ENCODE measurements at regions not wholly inside any gene's neighbourhood (a gene's known extent, or its start where the extent isn't known, plus 50 kb on each side); places are given as distances from the start of the nearest gene placed in this dataset.

DNA sequence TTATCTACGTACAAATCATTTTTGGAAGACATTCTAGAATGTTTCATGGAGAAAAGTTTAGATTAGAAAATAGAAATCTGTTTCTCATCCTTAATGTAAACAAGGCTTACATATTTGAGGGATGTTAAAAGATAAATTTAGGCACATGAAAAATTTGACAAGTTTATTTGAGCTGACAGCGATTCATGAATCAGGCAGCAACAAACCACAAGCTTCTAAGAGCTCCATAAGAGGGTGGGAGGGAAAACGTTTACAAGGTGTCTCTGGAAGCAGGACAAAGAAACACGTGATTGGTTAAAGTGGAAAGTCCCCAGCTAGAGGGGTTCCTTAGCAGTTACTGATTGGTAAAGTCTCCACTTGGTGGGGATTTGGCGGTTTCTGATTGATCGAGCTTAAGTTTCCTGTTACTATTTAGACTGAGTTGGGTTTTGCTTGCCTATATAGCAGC, 228.9 kb upstream of the PITRM1 start:
- no peaks in the 10 kb centered on the region for H3K4me1 Mint-ChIP-seq
- H3K36me3 Mint-ChIP-seq (ENCODE audit: low read depth) = no peaks in the 10 kb centered on the region
- no peak overlapping the region for H3K4me3 Mint-ChIP-seq
- intact Hi-C loops (cut with micrococcal nuclease) = no loop called here
- DNase-seq = no peak
- peaks cover 23% of the 10 kb centered on the region for H3K27me3 Mint-ChIP-seq
- no peaks in the 10 kb centered on the region for H3K9me3 Mint-ChIP-seq
- no peak overlapping the region for H3K27ac Mint-ChIP-seq

DNA sequence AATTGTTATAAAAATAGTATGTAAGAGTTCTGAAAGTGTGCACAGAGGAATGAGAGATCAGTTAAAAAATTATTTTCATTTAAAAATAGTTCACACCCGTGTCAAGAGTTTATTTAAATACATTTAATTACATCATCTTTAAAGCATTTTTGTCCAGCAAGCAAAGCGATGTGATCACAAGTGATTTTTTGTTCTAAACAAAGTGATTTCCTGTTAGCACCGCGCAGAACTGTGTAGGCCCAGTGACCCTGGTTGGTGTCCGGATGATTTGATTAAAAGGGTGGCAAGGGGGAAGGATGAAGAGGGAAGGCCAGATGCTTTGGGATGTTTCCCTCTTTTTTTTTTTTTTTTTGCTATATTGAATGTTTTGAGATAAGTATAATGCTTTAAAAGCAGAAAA, 227.8 kb upstream of the PITRM1 start:
- no peaks in the 10 kb centered on the region for H3K4me1 Mint-ChIP-seq
- H3K27ac Mint-ChIP-seq = no peak overlapping the region
- no peaks in the 10 kb centered on the region for H3K9me3 Mint-ChIP-seq
- H3K27me3 Mint-ChIP-seq = peaks cover 27% of the 10 kb centered on the region
- DNase-seq = no peak
- H3K4me3 Mint-ChIP-seq = no peak overlapping the region
- intact Hi-C loops (cut with micrococcal nuclease) = no loop called here
- H3K36me3 Mint-ChIP-seq (ENCODE audit: low read depth) = no peaks in the 10 kb centered on the region

DNA sequence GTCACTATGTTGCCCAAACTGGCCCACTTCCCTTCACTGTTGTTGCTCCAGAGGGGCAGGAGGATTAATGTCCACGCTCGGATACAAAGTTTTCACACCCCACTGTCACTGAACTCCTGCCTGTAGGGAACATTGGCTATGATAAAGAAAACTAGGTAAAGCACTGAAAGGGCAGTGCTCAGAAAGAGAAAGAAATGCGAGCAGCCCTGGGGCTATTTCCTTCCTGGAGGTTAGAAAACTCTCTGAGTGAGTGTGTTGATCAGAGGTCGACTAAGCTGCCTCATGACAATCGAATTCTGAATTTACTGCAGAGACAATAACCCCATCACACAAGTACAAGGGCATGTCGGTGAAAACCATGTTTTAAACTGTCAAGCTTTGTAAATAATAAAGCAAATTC, 227.2 kb upstream of the PITRM1 start:
- no peak overlapping the region for H3K4me3 Mint-ChIP-seq
- H3K9me3 Mint-ChIP-seq = peaks cover under 1% of the 10 kb centered on the region
- H3K4me1 Mint-ChIP-seq = no peaks in the 10 kb centered on the region
- DNase-seq = no peak
- no peak overlapping the region for H3K27ac Mint-ChIP-seq
- intact Hi-C loops (cut with micrococcal nuclease) = no loop called here
- H3K36me3 Mint-ChIP-seq (ENCODE audit: low read depth) = no peaks in the 10 kb centered on the region
- H3K27me3 Mint-ChIP-seq = peaks cover 27% of the 10 kb centered on the region

DNA sequence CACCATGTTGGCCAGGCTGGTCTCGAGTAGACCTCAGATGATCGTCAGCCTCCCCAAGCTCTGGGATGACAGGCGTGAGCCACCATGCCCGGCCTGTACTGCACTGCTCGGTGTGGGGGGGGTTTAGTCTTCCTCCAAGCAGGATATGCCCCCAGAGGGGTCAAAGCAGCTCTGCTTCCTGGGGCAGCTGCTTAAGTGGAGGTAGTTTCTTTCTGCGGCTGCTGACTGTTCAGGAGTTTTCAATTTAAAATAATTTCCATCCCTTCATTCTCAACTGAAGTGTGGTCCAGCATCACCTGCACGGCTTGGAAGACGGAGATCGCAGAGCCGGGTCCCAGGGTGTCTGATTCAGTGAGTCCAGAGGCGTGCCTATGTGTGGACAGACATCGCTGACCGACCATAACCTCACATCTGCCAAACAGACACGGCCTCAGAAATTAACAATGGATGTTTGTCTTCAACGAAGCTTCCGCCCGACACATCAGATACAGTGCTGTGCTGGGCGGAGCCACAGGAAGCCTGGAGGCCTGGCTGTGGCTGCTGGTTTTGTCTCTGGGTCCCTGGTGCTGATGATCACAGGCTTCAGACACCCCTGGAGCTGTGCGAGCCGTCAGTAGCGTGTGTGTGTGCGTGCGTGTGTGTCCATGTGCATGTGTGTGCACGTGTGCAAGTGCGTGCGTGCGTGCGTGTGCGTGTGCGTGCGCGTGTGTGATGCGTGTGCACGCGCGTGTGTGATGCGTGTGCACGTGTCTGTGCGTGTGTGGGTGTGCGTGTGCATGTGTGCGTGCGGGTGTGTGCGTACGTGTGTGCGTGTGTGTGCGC, 226.5 kb upstream of the PITRM1 start:
- intact Hi-C loops (cut with micrococcal nuclease) = no loop called here
- Mint-ChIP-seq H3K9me3 (peaks cover 5% of the 10 kb centered on the region), H3K4me3 (no peak overlapping the region), H3K4me1 (no peaks in the 10 kb centered on the region), H3K36me3 (ENCODE audit: low read depth) (no peaks in the 10 kb centered on the region), H3K27me3 (peaks cover 31% of the 10 kb centered on the region), H3K27ac (no peak overlapping the region)
- no peak for DNase-seq

DNA sequence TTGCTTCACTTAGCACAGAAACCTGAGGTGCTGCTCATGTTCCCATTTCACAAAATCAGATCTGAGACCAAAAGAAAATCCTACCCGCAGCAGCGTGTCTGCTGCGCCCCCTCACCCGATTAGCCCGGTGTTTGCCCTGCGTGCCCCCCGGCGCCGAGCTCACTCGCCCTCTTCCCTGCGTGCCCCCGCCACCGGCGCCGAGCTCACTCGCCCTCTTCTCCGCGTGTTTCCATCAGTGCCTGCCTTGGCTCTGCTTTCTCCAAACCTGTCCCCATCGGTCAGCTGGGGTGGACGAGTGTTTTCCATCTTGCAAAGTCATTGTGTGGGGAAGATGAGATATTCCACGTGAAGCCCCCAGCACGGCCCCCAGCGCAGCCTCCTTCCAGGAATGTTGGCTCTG, 225.3 kb upstream of the PITRM1 start:
- Mint-ChIP-seq H3K36me3 (ENCODE audit: low read depth) (no peaks in the 10 kb centered on the region), H3K27me3 (peaks cover 28% of the 10 kb centered on the region), H3K9me3 (peaks cover 5% of the 10 kb centered on the region), H3K4me1 (no peaks in the 10 kb centered on the region), H3K27ac (no peak overlapping the region), H3K4me3 (no peak overlapping the region)
- no peak for DNase-seq
- intact Hi-C loops (cut with micrococcal nuclease) = no loop called here

DNA sequence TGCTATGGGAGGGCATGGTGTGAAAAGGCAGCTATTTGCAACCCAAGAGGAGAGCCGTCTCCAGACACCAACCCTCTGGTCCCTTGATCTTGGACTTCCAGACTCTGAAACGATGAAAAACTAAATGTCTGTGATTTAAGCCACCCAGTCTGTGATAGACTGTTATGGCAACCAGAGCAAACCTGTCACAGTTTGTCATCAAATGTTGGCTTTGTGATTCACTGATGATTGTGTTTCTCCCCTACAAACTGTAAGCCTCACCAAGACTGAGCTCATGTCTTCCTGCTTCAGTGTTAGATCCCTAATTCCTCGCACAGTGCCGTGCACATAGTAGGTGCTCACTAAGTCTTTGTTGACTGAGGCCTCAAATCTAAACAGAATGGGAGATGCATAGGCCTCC, 224.6 kb upstream of the PITRM1 start:
- Mint-ChIP-seq H3K4me1 (no peaks in the 10 kb centered on the region), H3K36me3 (ENCODE audit: low read depth) (no peaks in the 10 kb centered on the region), H3K9me3 (peaks cover 5% of the 10 kb centered on the region), H3K27ac (no peak overlapping the region), H3K4me3 (no peak overlapping the region), H3K27me3 (peaks cover 24% of the 10 kb centered on the region)
- DNase-seq = no peak
- intact Hi-C loops (cut with micrococcal nuclease) = no loop called here

DNA sequence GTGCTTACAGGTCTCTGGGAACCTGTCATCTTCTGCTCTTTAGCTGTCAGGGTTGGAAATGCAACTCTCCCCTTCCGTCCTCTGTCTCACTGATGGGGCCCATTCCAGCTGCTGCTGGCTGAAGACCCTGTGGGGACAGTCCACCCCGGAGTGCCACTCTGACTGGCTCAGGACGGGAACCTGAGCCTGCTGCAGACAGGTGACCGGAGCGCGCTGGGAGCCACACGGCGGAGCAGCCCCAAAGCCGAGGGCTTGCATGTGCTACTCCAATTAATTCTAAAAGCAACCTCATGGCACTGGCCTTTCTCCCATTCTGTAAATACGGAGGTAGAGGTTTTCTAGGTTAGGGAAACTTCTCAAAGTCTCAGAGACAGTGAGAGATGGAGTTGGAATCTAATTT, 223.5 kb upstream of the PITRM1 start:
- no peak overlapping the region for H3K27ac Mint-ChIP-seq
- intact Hi-C loops (cut with micrococcal nuclease) = no loop called here

DNA sequence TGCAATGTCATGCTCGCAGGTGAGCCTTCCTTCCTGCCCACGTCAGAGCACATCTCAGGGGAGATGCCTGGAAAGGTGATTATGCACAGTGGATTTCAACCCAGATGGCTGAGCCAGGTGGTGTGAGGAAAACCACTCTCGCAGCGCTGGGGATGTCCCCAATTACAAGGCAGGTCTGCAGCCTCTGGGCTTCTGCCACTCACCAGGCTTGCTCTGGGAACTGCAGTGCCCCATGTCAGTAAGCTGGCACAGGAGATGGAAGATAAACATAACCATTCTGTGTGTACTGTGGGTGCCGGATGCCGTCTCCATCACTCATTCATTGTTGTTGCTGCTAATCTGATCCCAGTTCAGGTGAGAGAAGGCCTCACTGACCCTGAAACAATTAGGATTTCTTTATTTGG, 222.9 kb upstream of the PITRM1 start:
- intact Hi-C loops (cut with micrococcal nuclease) = no loop called here
- Mint-ChIP-seq H3K27ac (no peak overlapping the region), H3K4me3 (no peak overlapping the region), H3K9me3 (peaks cover 5% of the 10 kb centered on the region), H3K4me1 (no peaks in the 10 kb centered on the region), H3K27me3 (peaks cover 31% of the 10 kb centered on the region), H3K36me3 (ENCODE audit: low read depth) (no peaks in the 10 kb centered on the region)
- no peak for DNase-seq

More for the DNA sequence above, 223.5 kb upstream of the PITRM1 start:
- no peak for DNase-seq
- H3K4me3 Mint-ChIP-seq = no peak overlapping the region
- H3K27me3 Mint-ChIP-seq = peaks cover 27% of the 10 kb centered on the region
- no peaks in the 10 kb centered on the region for H3K36me3 Mint-ChIP-seq (ENCODE audit: low read depth)
- H3K9me3 Mint-ChIP-seq = peaks cover 5% of the 10 kb centered on the region
- H3K4me1 Mint-ChIP-seq = no peaks in the 10 kb centered on the region

DNA sequence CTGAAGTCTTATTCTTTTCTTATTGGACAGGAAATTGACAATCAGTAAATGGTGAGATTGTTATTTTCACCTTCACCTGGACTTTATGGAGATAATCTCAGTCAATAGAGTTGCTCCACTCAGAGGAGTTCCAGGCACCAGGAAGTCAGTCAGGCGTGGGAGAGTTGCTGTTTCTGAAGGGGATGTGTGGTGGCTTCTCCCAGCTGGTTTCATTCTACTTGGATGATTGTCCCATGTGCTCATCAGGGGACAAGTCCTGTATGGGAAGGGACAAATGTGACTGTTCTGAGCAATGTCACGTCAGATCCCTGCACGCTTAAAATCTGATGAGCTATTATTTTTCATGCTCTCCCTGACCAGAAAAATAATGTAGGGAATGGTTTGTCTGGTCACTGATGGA, 222.5 kb upstream of the PITRM1 start:
- DNase-seq = no peak
- no peak overlapping the region for H3K27ac Mint-ChIP-seq
- H3K27me3 Mint-ChIP-seq = peaks cover 32% of the 10 kb centered on the region
- H3K4me1 Mint-ChIP-seq = no peaks in the 10 kb centered on the region
- no peaks in the 10 kb centered on the region for H3K36me3 Mint-ChIP-seq (ENCODE audit: low read depth)
- H3K9me3 Mint-ChIP-seq = peaks cover 5% of the 10 kb centered on the region
- H3K4me3 Mint-ChIP-seq = no peak overlapping the region
- intact Hi-C loops (cut with micrococcal nuclease) = no loop called here

DNA sequence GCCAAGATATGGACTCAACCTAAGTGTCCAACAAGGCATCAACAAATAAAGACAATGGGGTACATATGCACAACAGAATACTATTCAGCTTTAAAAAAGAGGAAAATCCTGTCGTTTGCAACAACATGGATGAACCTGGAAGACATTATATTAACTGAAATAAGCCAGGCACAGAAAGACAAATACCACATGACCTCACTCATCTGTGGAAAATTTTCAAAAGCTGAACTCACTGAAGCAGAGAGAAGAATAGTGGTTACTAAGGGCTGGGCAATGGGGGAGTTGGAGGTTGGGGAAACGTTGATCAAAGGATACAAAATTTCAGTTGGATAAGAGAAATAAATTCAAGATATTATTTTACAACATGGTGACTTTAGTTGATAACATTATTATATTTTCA, 221.4 kb upstream of the PITRM1 start:
- Mint-ChIP-seq H3K4me1 (no peaks in the 10 kb centered on the region), H3K9me3 (peaks cover 5% of the 10 kb centered on the region), H3K27ac (no peak overlapping the region), H3K27me3 (peaks cover 34% of the 10 kb centered on the region), H3K4me3 (no peak overlapping the region), H3K36me3 (ENCODE audit: low read depth) (no peaks in the 10 kb centered on the region)
- DNase-seq = no peak
- intact Hi-C loops (cut with micrococcal nuclease) = no loop called here

DNA sequence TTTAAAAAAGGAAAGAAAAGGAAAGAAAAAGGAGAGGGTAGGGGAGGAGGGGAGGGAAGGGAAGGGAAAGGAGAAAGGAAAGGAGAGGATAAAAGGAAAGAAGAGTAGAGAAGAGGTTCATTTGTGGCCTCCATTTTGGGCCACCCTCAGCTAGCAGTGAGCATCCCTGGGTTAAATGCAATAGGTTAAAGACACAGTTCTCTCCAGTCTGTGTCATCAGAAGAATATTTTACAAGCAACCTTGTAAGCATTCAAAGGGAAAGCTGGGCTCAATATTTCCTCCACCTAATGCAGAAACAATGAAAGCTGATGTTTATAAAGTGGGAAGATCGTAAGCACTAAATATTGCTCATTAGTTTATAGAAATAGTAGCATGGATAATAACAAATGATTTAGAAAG, 219.1 kb upstream of the PITRM1 start:
- intact Hi-C loops (cut with micrococcal nuclease) = no loop called here
- Mint-ChIP-seq H3K4me1 (no peaks in the 10 kb centered on the region), H3K27ac (no peak overlapping the region), H3K36me3 (ENCODE audit: low read depth) (no peaks in the 10 kb centered on the region), H3K9me3 (peaks cover 11% of the 10 kb centered on the region), H3K4me3 (no peak overlapping the region), H3K27me3 (peaks cover 28% of the 10 kb centered on the region)
- DNase-seq = no peak

DNA sequence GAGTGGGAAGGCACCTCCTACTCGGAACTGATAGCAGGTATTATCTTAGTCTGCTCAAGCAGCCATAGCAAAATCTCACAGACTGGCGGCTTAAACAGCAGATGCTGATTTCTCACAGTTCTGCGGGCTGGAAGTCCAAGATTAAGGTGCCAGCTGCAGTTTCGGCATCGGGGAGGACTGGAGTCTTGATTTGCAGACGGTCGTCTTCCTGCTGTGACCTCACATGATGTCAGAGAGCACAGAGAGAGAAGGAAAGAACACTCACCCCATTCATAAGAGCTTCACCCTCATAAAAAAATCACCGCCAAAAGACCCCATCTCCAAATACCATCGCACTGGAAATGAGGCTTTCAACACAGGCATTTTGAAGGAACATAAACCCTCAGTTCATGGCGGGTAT, 216.5 kb upstream of the PITRM1 start:
- Mint-ChIP-seq H3K27ac (no peak overlapping the region), H3K4me3 (no peak overlapping the region), H3K36me3 (ENCODE audit: low read depth) (no peaks in the 10 kb centered on the region), H3K4me1 (no peaks in the 10 kb centered on the region), H3K9me3 (peaks cover 23% of the 10 kb centered on the region), H3K27me3 (peaks cover 18% of the 10 kb centered on the region)
- intact Hi-C loops (cut with micrococcal nuclease) = no loop called here
- no peak for DNase-seq

DNA sequence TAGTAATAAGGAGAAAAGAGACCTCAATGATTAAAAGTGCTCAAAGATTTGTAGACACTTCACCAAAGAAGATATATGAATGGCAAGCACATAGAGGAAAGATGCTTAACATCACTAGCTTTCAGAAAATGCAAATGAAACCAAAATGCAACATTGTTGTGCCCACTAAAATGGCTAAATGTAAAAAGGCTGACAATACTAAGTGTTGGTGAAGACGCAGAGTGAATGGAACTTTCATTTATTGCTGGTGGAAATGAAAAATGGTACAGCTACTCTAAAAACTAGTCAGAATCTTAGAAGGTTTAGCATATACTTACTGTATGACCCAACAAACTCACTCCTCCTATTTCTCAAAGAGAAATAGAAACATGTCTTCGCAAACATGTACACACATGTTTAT, 212.9 kb upstream of the PITRM1 start:
- H3K4me3 Mint-ChIP-seq = no peak overlapping the region
- peaks cover 14% of the 10 kb centered on the region for H3K27me3 Mint-ChIP-seq
- H3K36me3 Mint-ChIP-seq (ENCODE audit: low read depth) = no peaks in the 10 kb centered on the region
- H3K27ac Mint-ChIP-seq = no peak overlapping the region
- H3K4me1 Mint-ChIP-seq = no peaks in the 10 kb centered on the region
- intact Hi-C loops (cut with micrococcal nuclease) = no loop called here
- H3K9me3 Mint-ChIP-seq = peaks cover 23% of the 10 kb centered on the region
- DNase-seq = no peak

DNA sequence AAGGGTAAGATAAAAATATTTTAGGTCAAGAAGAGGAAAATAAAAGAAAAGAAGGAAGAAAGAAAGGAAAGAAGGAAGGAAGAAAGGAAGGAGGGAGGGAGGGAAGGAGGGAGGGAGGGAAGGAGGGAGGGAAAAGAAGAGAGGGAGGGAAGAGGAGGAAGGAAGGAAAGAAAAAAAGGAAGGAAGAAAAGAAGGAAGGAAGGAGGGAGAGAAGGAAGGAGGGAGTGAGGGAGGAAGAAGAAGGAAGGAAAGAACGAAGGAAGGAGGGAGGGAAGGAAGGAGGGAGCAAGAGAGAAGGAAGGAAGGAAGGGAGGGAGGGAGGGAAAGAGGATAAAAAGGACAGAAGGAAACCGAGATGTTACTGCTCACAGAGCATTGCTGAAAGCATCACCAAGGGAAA, 209.5 kb upstream of the PITRM1 start:
- H3K27ac Mint-ChIP-seq = no peak overlapping the region
- intact Hi-C loops (cut with micrococcal nuclease) = no loop called here
- H3K4me1 Mint-ChIP-seq = no peaks in the 10 kb centered on the region

More for the DNA sequence above, 209.5 kb upstream of the PITRM1 start:
- Mint-ChIP-seq H3K9me3 (peaks cover 22% of the 10 kb centered on the region), H3K4me3 (no peak overlapping the region), H3K27me3 (peaks cover 7% of the 10 kb centered on the region), H3K36me3 (ENCODE audit: low read depth) (no peaks in the 10 kb centered on the region)
- DNase-seq = no peak

Data from activated CD4-positive, alpha-beta T cell treated with anti-CD3 and anti-CD28 coated beads, Interleukin-2, amount 10 ng/mL, durations not matched to agents 24 days and 14 days (primary cell).